Neuronal stem cell (in vitro differentiated cells): ENCODE measurements at regions not wholly inside any gene's neighbourhood (a gene's known extent, or its start where the extent isn't known, plus 50 kb on each side); places are given as distances from the start of the nearest gene placed in this dataset.
"Not testable (repeated sequence)": the region's sequence is repeated elsewhere in the genome, so short reads cannot be mapped to it uniquely, and the experiment has no call there.

Source experiments
- DNase-seq: peaks from one replicate; pipeline ENCODE4 v3.0.0-alpha.2; 2013; ENCODE audit warnings: low spot score
- H2AFZ ChIP-seq: one replicate; pipeline ENCODE4 v1.6.1; 2013; ENCODE audit warnings: mild to moderate bottlenecking, low read length, inconsistent platforms
- H2AK5ac ChIP-seq: 2 replicates; pipeline ENCODE4 v1.6.1; 2013; ENCODE audit warnings: low read depth, mild to moderate bottlenecking, inconsistent platforms, low read length, moderate library complexity, mixed read lengths
- H2BK120ac ChIP-seq: 2 replicates; pipeline ENCODE4 v1.6.1; 2013; ENCODE audit warnings: low read depth, mild to moderate bottlenecking, inconsistent platforms, low read length, moderate library complexity, mixed read lengths
- H2BK12ac ChIP-seq: one replicate; pipeline ENCODE4 v1.6.1; 2013; ENCODE audit warnings: low read length, inconsistent platforms
- H2BK15ac ChIP-seq: 2 replicates; pipeline ENCODE4 v1.6.1; 2013; ENCODE audit warnings: mild to moderate bottlenecking, low read length, inconsistent platforms, mixed read lengths
- H2BK5ac ChIP-seq: one replicate; pipeline ENCODE4 v1.6.1; 2013; ENCODE audit warnings: inconsistent platforms, mild to moderate bottlenecking, low read length, moderate library complexity
- H3K14ac ChIP-seq: one replicate; pipeline ENCODE4 v1.6.1; 2013; ENCODE audit warnings: low read length, inconsistent platforms
- H3K18ac ChIP-seq: 2 replicates; pipeline ENCODE4 v1.6.1; 2013; ENCODE audit warnings: low read length, inconsistent platforms
- H3K23ac ChIP-seq: 2 replicates; pipeline ENCODE4 v1.6.1; 2013; ENCODE audit warnings: low read depth, mild to moderate bottlenecking, mixed read lengths, low read length, inconsistent platforms; ENCODE audit not compliant: poor library complexity
- H3K27ac ChIP-seq: replicated peaks from 3 replicates; pipeline ENCODE4 v1.5.1; 2013; ENCODE audit warnings: low read length, inconsistent platforms
- H3K27me3 ChIP-seq, 3 experiments: 2 replicates each; pipeline ENCODE4 v1.6.1; 2013; ENCODE audit warnings: low read length in 3 of 3, mild to moderate bottlenecking in 2 of 3, inconsistent platforms in 1 of 3, low read depth in 1 of 3, mixed read lengths in 1 of 3, moderate library complexity in 1 of 3; ENCODE audit not compliant: control insufficient read depth in 3 of 3, insufficient read depth in 3 of 3
- H3K36me3 ChIP-seq, 2 donors: replicated peaks in 1 of 2; 2 replicates each; pipeline ENCODE4 v1.6.1; 2013; ENCODE audit warnings: low read length in 2 of 2; ENCODE audit not compliant: control insufficient read depth in 2 of 2, insufficient read depth in 2 of 2
- H3K4ac ChIP-seq: 2 replicates; pipeline ENCODE4 v1.6.1; 2013; ENCODE audit warnings: inconsistent platforms, mild to moderate bottlenecking, low read length, moderate library complexity
- H3K4me1 ChIP-seq, 2 donors: 1 replicate in 1 of 2; 2 replicates in 1 of 2; pipeline ENCODE4 v1.6.1; 2013; ENCODE audit warnings: low read length in 2 of 2, low read depth in 1 of 2; ENCODE audit not compliant: control insufficient read depth in 2 of 2, insufficient read depth in 1 of 2
- H3K4me2 ChIP-seq: one replicate; pipeline ENCODE4 v1.6.1; 2013; ENCODE audit warnings: mild to moderate bottlenecking, low read length, inconsistent platforms; ENCODE audit not compliant: insufficient read depth, poor library complexity, severe bottlenecking
- H3K4me3 ChIP-seq, 2 donors: 2 replicates each; pipeline ENCODE4 v1.5.1; 2013; ENCODE audit warnings: low read length in 2 of 2, mild to moderate bottlenecking in 2 of 2, inconsistent platforms in 1 of 2, moderate library complexity in 1 of 2
- H3K79me1 ChIP-seq: one replicate; pipeline ENCODE4 v1.6.1; 2013; ENCODE audit warnings: low read depth, mild to moderate bottlenecking, inconsistent platforms, low read length, moderate library complexity
- H3K9ac ChIP-seq: one replicate; pipeline ENCODE4 v1.6.1; 2013; ENCODE audit warnings: mild to moderate bottlenecking, low read depth, low read length, inconsistent platforms; ENCODE audit not compliant: poor library complexity
- H3K9me3 ChIP-seq, 2 donors: replicated peaks in 1 of 2; 2 replicates each; pipeline versions ENCODE3 to v1.6.1; 2013; ENCODE audit warnings: low read length in 2 of 2, mild to moderate bottlenecking in 2 of 2, inconsistent platforms in 1 of 2, low read depth in 1 of 2, mixed read lengths in 1 of 2, moderate library complexity in 1 of 2; ENCODE audit not compliant: control insufficient read depth in 2 of 2, insufficient read depth in 1 of 2
- H4K8ac ChIP-seq: one replicate; pipeline ENCODE4 v1.6.1; 2013; ENCODE audit warnings: low read depth, mild to moderate bottlenecking, inconsistent platforms, low read length, moderate library complexity
- H4K91ac ChIP-seq: one replicate; pipeline ENCODE4 v1.6.1; 2013; ENCODE audit warnings: low read length, low read depth, mild to moderate bottlenecking, inconsistent platforms; ENCODE audit not compliant: poor library complexity
- WGBS, 2 donors: extraction: QIAGEN DNeasy Blood & Tissue Kit; methylation state at CpG; one replicate each; pipeline ENCODE4 v1.1.7; 2013; ENCODE audit warnings: missing lambda C conversion rate in 2 of 2, mixed read lengths in 1 of 2; ENCODE audit not compliant: insufficient read length in 2 of 2, insufficient replicate concordance in 1 of 2; ENCODE audit errors: extremely low coverage in 2 of 2; 5-methylcytosine and 5-hydroxymethylcytosine counted together

- H2BK5ac ChIP-seq, H3K4me1 ChIP-seq: not testable (repeated sequence)
- WGBS, 2 donors = no CpG with 5 or more reads among the region's 37 CpGs
Observed at GRCh38 chr15:23802896-23803435, 115.9 kb upstream of the NDN start.

GRCh38 chr15:23806980-23807379, 119.9 kb upstream of the NDN start:
- no peak overlapping the region for H2BK5ac ChIP-seq
- H4K8ac ChIP-seq = no peak overlapping the region
- H3K79me1 ChIP-seq = peaks cover 2% of the 10 kb centered on the region
- no peak overlapping the region for H3K4me2 ChIP-seq
- no peak overlapping the region for H2AK5ac ChIP-seq
- no peak overlapping the region for H2BK15ac ChIP-seq
- DNase-seq = no peak
- H2BK120ac ChIP-seq = no peak overlapping the region
- H3K23ac ChIP-seq = no peak overlapping the region
- no peak overlapping the region for H3K18ac ChIP-seq
- WGBS, 2 donors = no CpG with 5 or more reads among the region's 3 CpGs
- H2AFZ ChIP-seq = no peak overlapping the region
- no peak overlapping the region for H3K4ac ChIP-seq
- H4K91ac ChIP-seq = no peak overlapping the region
- H3K4me1 ChIP-seq = no peaks in the 10 kb centered on the region
- H3K9me3 ChIP-seq = peaks cover 7 to 18% of the 10 kb centered on the region in 2 donors
- H3K4me3 ChIP-seq = no peak overlapping the region
- no peak overlapping the region for H2BK12ac ChIP-seq
- H3K27ac ChIP-seq = no peak overlapping the region
- H3K36me3 ChIP-seq = peaks cover 2 to 22% of the 10 kb centered on the region in 2 donors
- H3K27me3 ChIP-seq = no peaks in the 10 kb centered on the region
- no peak overlapping the region for H3K9ac ChIP-seq
- H3K14ac ChIP-seq = no peak overlapping the region

More at GRCh38 chr15:23802896-23803435, 115.9 kb upstream of the NDN start:
- H2BK12ac ChIP-seq, H4K91ac ChIP-seq, H2AK5ac ChIP-seq, H3K14ac ChIP-seq, H4K8ac ChIP-seq, H2BK15ac ChIP-seq, H3K4ac ChIP-seq, H3K27ac ChIP-seq, DNase-seq, H2AFZ ChIP-seq, H2BK120ac ChIP-seq, H3K23ac ChIP-seq, H3K4me2 ChIP-seq, H3K9ac ChIP-seq, H3K79me1 ChIP-seq, H3K18ac ChIP-seq, H3K27me3 ChIP-seq, H3K4me3 ChIP-seq: not testable (repeated sequence)
- H3K9me3 ChIP-seq = peaks cover 9 to 10% of the 10 kb centered on the region in 2 donors
- H3K36me3 ChIP-seq = peaks cover 0 to 19% of the 10 kb centered on the region in 2 donors

GRCh38 chr15:23823508-23823907, 136.4 kb upstream of the NDN start:
- no CpG with 5 or more reads among the region's 7 CpGs for WGBS, 2 donors
- Histone ChIP-seq H3K36me3 (peaks cover 0 to 4% of the 10 kb centered on the region in 2 donors), H2AK5ac (no peak overlapping the region)

GRCh38 chr15:23828786-23829185, 141.7 kb upstream of the NDN start:
- H3K18ac ChIP-seq = no peak overlapping the region
- peaks cover 0 to 11% of the 10 kb centered on the region in 2 donors for H3K36me3 ChIP-seq
- H3K4ac ChIP-seq = no peak overlapping the region
- H3K27me3 ChIP-seq = no peaks in the 10 kb centered on the region
- no peak overlapping the region for H3K9ac ChIP-seq
- H3K9me3 ChIP-seq = peaks cover 3 to 5% of the 10 kb centered on the region in 2 donors
- H2BK5ac ChIP-seq = no peak overlapping the region
- H4K91ac ChIP-seq = no peak overlapping the region
- no peak overlapping the region for H3K27ac ChIP-seq
- no peak overlapping the region for H3K4me3 ChIP-seq
- no CpG with 5 or more reads among the region's 1 CpG for WGBS, 2 donors
- H3K4me1 ChIP-seq = no peaks in the 10 kb centered on the region
- DNase-seq = no peak
- no peak overlapping the region for H2AFZ ChIP-seq
- H3K14ac ChIP-seq = no peak overlapping the region
- no peak overlapping the region for H3K4me2 ChIP-seq
- no peak overlapping the region for H2BK120ac ChIP-seq
- no peak overlapping the region for H4K8ac ChIP-seq
- H2BK12ac ChIP-seq = no peak overlapping the region
- no peak overlapping the region for H2BK15ac ChIP-seq
- H3K23ac ChIP-seq = no peak overlapping the region
- H2AK5ac ChIP-seq = no peak overlapping the region
- no peaks in the 10 kb centered on the region for H3K79me1 ChIP-seq

More at GRCh38 chr15:23823508-23823907, 136.4 kb upstream of the NDN start:
- no peak overlapping the region for H2BK5ac ChIP-seq
- no peak overlapping the region for H3K18ac ChIP-seq
- no peak overlapping the region for H2BK12ac ChIP-seq
- H3K4ac ChIP-seq = no peak overlapping the region
- no peak for DNase-seq
- no peak overlapping the region for H2AFZ ChIP-seq
- H3K79me1 ChIP-seq = no peaks in the 10 kb centered on the region
- no peak overlapping the region for H3K4me2 ChIP-seq
- no peak overlapping the region for H2BK120ac ChIP-seq
- no peak overlapping the region for H4K8ac ChIP-seq
- no peak overlapping the region for H3K9ac ChIP-seq
- no peaks in the 10 kb centered on the region for H3K4me1 ChIP-seq
- H3K9me3 ChIP-seq = peaks cover 3 to 6% of the 10 kb centered on the region in 2 donors
- H3K27ac ChIP-seq = no peak overlapping the region
- no peaks in the 10 kb centered on the region for H3K27me3 ChIP-seq
- no peak overlapping the region for H4K91ac ChIP-seq
- no peak overlapping the region for H3K14ac ChIP-seq
- no peak overlapping the region for H2BK15ac ChIP-seq
- H3K23ac ChIP-seq = peak overlapping the region; percentile 80
- peak overlapping the region in 1 of 2 donors; percentile 1 for H3K4me3 ChIP-seq
